HG02938 (cell line): ENCODE measurements at regions not wholly inside any gene's neighbourhood (a gene's known extent, or its start where the extent isn't known, plus 50 kb on each side); places are given as distances from the start of the nearest gene placed in this dataset.

ENCODE experiments used
- ATAC-seq: cut with Tn5 transposase; IDR thresholded peaks from one replicate; pipeline ENCODE4 v1.9.1; 2021; ENCODE audit warnings: mild to moderate bottlenecking, moderate library complexity; ENCODE audit not compliant: unreplicated experiment

DNA sequence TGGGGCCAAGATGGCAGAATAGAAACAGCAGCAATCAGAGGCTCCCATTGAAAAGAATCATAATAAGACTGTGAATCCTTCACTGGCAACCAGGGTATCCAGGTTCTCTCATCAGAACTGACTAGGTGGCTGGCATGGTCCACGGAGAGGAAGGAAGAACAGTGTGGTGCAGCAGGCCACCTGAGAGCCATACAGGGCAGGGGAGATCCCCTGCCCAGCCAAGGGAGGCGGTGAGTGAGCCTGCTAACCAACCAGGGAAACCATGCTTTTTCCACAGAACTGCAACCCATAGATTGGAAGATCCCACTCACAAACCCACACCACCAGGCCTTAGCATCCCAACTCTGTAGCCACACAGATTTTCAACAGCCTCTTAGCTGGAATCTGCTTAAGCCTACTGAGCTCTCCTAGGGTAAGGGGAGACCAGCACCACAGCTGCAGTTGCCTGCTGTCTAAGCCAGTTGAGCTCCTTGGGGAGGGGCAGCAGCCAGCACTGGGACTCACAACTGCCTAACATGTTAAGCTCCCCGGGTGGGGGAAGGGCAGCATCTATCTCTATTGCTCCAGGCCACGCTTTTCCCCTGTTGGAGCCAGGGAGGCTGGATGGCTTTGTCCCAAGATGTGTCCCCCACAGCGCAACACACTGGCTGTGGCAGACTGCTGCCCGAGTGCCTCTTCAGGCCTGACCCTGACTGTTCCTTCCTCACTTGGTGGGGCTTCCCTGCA, 342.6 kb upstream of the CCDC196 start:
- no peak for ATAC-seq

GRCh38 chr14:66152302-66152701, 333.9 kb upstream of the CCDC196 start:
- ATAC-seq, result no peak

DNA sequence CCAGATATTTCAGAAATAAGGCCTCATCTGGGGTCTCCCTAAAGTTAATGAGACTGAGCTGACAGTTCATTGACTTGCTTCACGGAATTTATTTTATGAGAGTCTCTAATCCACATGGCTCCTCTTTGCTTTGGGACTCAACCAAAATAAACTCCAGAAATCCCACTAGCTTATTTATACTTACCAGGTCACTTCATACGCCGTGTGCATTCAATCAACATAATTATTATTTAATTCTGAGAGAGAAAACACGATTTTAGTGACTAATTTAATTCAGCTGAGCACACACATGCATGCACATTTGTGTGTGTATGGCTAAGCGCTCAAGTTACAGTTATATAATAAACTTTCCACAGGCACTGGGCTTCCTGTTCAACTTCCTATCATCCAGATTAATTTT, 333.4 kb upstream of the CCDC196 start:
- no peak for ATAC-seq

- no peak for ATAC-seq
These were observed 323.1 kb upstream of the CCDC196 start for GRCh38 chr14:66163023-66163422.

DNA sequence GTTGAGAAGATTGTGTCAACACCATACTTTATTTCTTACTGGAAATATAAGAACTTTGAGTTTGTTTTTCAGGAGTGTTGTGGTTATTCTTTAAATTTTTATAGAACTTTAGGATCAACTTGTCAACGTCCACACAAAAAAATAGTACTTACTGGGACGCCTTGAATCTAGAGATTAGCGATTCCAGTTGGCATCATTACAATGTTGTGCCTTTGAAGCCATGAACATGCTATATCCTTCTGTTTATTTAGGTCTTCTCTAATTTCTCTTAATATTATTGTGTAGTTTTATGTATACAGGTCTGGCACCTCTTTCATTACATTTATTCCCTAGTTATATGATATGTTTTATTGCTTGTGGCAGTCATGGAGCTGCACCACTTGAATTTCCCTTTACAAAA, 320.8 kb upstream of the CCDC196 start:
- no peak for ATAC-seq

DNA sequence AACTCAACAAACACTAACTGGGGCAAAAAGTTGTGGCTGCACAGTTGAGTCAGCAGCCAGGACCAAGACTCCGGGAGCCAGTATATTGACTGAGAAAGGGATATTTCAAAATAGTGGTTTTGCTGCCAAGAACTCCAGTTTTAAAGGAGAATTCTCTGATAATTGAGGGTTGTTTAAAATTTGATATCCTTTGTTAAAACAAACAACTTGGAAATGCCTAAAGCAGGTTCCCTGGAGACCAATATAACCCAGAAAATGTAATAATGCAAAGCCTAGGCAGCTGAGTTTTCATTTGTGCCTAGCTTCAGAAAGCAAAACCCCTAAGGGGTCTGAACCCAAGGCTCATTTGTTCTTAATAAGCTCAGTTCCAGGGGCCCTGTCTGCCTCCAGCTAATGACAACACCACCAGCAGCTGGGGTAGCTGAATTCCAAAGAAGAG, 311.7 kb upstream of the CCDC196 start:
- ATAC-seq, result no peak

DNA sequence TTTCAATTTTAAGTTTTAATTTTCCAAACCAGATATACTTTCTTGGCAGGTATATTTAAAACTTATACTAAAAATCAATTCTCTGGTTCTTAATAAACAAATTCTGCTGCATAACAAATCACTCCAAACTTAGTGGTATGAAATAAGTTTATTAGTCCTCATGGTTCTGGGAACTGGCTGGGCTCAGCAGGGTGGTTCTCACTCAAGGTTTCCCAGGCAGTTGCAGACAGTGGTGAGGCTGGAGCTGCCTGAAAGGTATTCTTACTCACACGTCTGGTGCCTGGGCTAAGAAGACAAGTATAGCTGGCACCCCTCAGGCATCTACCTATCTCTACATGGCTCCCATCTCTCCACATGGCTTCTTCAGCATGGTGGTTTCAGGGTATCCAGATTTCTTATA, 308.2 kb upstream of the CCDC196 start:
- ATAC-seq, result no peak

DNA sequence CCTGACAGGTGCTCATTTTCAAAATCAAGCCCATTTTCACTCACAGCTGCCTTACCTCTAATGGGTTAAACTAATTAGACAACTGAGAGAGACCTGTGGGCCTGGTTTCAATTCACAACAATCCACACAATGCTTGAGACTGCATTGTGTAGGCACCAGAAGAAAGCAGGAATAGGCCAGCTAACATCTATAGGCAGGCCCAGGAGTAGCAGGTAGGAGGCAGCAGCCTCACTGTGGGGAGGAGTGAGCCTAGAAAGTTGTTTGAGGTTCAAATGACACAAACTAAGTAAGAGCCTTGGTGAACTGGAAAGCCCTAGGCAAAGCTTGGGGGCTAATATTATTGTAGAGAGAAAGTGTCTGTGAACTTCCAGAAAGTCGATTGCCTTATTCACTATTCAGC, 289.5 kb upstream of the CCDC196 start:
- ATAC-seq, result no peak

DNA sequence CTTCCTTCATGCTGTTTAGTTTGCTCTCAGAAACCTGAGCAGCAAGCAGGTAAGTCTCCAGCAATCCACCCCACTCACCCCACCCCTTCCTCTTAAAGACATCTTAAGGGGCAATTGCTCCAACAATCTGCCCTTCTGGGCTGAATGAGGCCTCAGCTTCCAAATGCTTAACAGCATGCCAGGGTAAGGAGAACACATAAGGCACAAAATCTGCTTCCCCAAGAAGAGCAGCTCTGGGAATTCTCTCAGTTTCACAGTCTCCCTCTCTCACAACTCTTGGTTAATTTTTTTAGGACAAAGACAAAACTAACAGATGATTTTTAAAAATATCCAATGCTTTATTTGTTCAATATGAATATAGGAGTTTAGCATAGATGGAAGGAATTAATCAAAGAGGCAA, 288.9 kb upstream of the CCDC196 start:
- no peak for ATAC-seq

- ATAC-seq, result no peak
These were observed 279.6 kb upstream of the CCDC196 start for GRCh38 chr14:66206554-66206953.

DNA sequence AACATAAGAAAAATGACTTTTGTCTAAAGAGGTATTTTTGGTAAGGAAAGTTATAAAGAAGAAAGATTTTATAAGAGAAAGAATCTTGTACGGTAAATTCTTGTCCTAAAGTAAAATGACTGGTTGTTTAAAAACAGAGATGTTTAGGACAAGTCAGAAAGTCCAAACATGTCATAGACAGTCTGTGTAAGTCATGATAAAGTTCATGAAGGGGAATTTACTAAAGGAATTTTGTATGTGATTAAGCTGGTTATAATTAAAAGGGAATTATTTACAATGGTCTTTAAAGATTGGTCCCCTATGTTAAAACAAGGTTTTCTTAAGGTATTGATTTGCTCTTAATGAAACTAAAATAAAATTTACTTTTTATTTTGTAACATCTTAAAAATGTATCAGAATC, 269.4 kb upstream of the CCDC196 start:
- no peak for ATAC-seq

- no peak for ATAC-seq
These were observed 266.3 kb upstream of the CCDC196 start for GRCh38 chr14:66219886-66220285.

- ATAC-seq, result no peak
These were observed 261.5 kb upstream of the CCDC196 start for GRCh38 chr14:66224492-66225178.

DNA sequence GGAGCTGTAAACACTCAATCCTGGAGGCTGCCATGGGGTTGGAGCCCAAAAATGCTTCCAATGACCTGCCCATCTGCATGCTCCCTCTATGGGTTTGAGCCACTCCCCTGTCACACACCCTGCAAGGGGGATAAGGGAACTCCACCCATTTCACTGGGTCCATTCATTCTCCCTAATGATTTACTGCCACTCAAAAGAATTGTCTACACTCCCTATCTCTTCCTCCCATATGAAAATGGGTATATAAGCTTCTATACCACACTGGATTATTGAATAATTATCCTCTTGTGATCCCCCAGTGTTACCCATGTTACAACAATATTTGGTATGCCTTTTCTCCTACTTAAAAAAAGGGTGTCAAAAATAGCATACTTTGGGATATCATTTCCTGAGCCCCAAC, 260.8 kb upstream of the CCDC196 start:
- ATAC-seq, result no peak

GRCh38 chr14:66228267-66228970, 257.8 kb upstream of the CCDC196 start:
- no peak for ATAC-seq

DNA sequence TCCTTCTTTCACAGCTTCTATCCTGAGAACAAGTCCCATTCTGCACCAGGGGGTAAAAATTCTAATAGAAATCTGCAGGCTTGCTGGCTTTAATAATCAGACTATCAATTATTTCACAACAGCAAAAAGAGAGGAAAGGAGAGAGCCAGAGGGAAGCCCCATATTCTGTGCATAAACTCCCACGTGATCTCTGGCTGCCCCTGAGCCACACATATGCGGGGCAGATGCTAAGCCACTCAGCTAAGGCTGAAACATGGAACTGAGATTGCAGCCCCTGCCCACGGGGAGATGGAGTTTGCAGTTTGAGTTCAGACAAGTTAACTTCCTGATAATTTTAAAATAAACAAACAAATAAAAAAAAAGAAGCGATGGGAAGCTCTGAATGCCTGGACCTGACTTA, 254.4 kb upstream of the CCDC196 start:
- ATAC-seq, result no peak

DNA sequence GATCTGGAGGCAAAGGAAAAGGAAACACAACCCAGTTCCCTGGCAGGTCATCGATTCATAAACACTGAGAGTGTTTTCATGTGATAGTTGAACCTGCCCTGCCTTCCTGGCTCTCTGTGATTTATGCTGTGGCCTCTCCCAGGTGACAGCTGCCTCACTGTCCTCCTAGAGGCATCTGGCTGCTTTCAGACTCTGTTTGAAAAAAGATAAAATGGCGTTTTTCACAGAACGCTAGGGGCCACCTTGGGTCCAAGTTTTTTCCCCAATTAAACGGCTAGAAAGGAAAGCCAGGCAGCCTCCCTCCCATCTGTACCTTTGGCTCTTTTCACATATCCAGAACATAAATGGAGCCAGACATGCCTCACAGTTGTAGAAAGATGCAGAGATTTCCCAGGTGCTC, 252.6 kb upstream of the CCDC196 start:
- no peak for ATAC-seq

DNA sequence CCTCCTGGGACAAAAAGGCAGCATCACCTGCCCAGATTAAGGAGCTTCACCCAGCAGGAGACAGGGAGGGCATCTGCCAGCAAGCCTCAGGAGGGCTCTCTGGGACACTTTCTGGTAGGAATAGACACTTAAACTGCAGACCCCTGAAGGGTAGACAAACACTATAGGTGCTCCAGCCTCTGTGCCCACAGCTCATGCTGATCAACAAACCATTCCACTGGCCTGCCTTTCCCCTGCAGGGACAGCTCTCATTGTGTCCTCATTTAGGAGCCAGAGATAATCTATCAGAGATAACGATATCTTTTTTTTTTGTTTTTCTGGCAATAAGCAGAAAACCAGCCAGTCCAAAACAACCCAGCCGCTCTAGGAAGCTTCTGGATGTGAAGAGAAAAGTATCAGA, 251.8 kb upstream of the CCDC196 start:
- ATAC-seq, result no peak

DNA sequence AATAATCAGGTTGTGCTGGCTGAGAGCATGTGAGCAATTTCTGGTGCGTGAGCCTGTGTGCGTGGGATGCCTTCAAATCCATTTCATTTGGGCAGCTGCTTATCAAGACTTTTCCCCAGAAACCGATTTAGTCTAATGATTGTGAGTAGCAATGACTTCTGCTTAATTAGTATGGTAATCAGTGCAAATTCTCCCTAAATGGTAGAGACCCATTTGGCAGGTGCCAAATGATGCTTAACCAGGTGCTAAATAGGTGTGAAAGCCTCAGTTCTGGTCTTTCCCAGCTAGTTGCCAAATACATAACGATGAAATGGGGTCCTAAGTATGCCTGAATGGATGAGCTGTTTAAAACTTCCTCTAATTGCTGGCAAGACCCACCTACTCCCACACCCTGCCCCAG, 248.4 kb upstream of the CCDC196 start:
- no peak for ATAC-seq

DNA sequence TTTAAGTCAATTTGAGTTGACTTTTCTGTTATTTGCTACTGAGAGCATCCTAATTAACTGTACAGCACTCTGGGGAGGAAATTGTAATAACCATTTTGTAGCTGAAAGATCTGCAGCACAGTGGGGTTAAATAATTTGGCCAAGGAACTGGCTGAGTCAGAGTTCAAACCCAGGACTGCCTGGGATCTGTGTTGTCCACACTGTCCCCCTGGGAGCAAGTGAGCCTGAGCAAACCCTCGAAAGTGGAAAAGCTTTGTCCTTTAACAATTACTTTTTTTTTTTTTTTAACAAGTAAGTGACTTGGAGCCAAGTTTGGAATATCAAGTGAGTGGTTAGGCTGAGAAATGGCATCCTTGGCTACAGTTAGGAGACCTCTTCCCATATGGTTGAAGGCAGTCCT, 247.2 kb upstream of the CCDC196 start:
- no peak for ATAC-seq

GRCh38 chr14:66239589-66239988, 246.6 kb upstream of the CCDC196 start:
- ATAC-seq, result no peak

GRCh38 chr14:66240105-66240504, 246.1 kb upstream of the CCDC196 start:
- ATAC-seq, result no peak
